ENCODE measurements at regions not wholly inside any gene's neighbourhood (a gene's known extent, or its start where the extent isn't known, plus 50 kb on each side); places are given as distances from the start of the nearest gene placed in this dataset.

DNA sequence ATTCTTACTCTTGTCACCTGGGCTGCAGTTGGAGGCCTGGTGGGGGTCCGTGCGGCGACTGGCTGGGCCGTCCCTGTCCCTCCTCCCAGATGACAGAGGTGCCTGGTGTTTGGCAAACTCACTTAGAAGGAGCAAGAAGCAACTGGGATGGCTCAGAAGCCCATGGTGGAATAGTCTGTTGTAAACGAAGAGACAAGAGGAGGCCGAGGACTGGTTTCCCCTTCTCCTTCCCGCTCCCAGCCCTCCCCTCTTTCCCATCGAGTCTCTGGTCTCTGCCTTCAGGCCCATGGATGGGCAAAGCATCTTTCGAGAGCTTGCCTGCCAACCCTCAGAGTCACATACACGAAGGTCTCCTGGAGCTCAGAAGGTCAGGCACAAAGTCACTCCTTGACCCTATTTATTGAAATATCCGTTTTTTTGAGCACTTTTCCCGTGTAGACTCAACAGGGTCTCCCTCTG lies 364.4 kb downstream of the SEC14L1 start:
- TF ChIP-seq, protein P1, sequence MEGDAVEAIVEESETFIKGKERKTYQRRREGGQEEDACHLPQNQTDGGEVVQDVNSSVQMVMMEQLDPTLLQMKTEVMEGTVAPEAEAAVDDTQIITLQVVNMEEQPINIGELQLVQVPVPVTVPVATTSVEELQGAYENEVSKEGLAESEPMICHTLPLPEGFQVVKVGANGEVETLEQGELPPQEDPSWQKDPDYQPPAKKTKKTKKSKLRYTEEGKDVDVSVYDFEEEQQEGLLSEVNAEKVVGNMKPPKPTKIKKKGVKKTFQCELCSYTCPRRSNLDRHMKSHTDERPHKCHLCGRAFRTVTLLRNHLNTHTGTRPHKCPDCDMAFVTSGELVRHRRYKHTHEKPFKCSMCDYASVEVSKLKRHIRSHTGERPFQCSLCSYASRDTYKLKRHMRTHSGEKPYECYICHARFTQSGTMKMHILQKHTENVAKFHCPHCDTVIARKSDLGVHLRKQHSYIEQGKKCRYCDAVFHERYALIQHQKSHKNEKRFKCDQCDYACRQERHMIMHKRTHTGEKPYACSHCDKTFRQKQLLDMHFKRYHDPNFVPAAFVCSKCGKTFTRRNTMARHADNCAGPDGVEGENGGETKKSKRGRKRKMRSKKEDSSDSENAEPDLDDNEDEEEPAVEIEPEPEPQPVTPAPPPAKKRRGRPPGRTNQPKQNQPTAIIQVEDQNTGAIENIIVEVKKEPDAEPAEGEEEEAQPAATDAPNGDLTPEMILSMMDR (IDR thresholded peaks at IDR 0.05; ENCODE audit: low read depth, low read length, poor library complexity, severe bottlenecking) = no peak
- no peak for TF ChIP-seq EZH2phosphoT487 (IDR thresholded peaks at IDR 0.05; ENCODE audit: borderline replicate concordance, low read length)
